Vagina (tissue), 2 donors: ENCODE measurements at regions not wholly inside any gene's neighbourhood (a gene's known extent, or its start where the extent isn't known, plus 50 kb on each side); places are given as distances from the start of the nearest gene placed in this dataset.

Source experiments
- DNase-seq, 2 donors: peaks; one replicate each; pipeline ENCODE4 v3.0.0-alpha.2; 2017; ENCODE audit errors: extremely low spot score in 2 of 2
- H3K27ac ChIP-seq: fragments of 200-600 bp; sonication (generic); one replicate; pipeline ENCODE4 v1.5.1; 2019
- H3K27me3 ChIP-seq: fragments of 200-600 bp; sonication (generic); one replicate; pipeline ENCODE4 v1.5.1; 2019
- H3K36me3 ChIP-seq, 2 donors: fragments of 200-600 bp; sonication (generic); one replicate each; pipeline ENCODE4 v1.5.1; 2017 to 2019
- H3K4me1 ChIP-seq: fragments of 200-600 bp; sonication (generic); one replicate; pipeline ENCODE4 v1.5.1; 2019
- H3K4me3 ChIP-seq, 2 donors: fragments of 200-600 bp; sonication (generic); 1 replicate in 1 of 2; 2 replicates in 1 of 2; pipeline ENCODE4 v1.5.1; 2016 to 2019
- H3K9me3 ChIP-seq: fragments of 200-600 bp; sonication (generic); one replicate; pipeline ENCODE4 v1.5.1; 2019
- CTCF ChIP-seq, 3 experiments: fragments of 450-650 bp in 2 of 3; fragments of 200-600 bp in 1 of 3; sonication (generic) in 1 of 3; IDR thresholded peaks; one replicate each; pipeline ENCODE4 v1.5.1; 2017 to 2019; ENCODE audit warnings: antibody characterized with exemption in 3 of 3, mild to moderate bottlenecking in 2 of 3, moderate library complexity in 2 of 3
- POLR2A ChIP-seq, 2 donors: fragments of 450-650 bp; IDR thresholded peaks; one replicate each; pipeline ENCODE4 v1.6.1; 2017; ENCODE audit warnings: antibody characterized with exemption in 2 of 2, mild to moderate bottlenecking in 2 of 2, moderate library complexity in 2 of 2
- POLR2AphosphoS5 ChIP-seq, 2 donors: sonication (generic); formaldehyde crosslinking; IDR thresholded peaks; one replicate each; pipeline ENCODE4 v1.9.0; 2017; ENCODE audit warnings: antibody characterized with exemption in 2 of 2, mild to moderate bottlenecking in 2 of 2, low read depth in 1 of 2; ENCODE audit not compliant: insufficient read depth in 1 of 2
- intact Hi-C: fragments of 100-400 bp; cut with DNase I; formaldehyde crosslinking; loops from one replicate; pipeline ENCODE4 v1.15.1; 2023

GRCh38 chr13:86378628-86379027, 579.4 kb upstream of the SLITRK6 start:
- Histone ChIP-seq H3K9me3 (no peaks in the 10 kb centered on the region), H3K27ac (no peak overlapping the region), H3K4me3 (no peak overlapping the region), H3K27me3 (no peaks in the 10 kb centered on the region), H3K36me3 (no peaks in the 10 kb centered on the region), H3K4me1 (no peaks in the 10 kb centered on the region)
- intact Hi-C loops: no loop called here
- no peak for DNase-seq
- TF ChIP-seq POLR2A (IDR thresholded peaks at IDR 0.05) (no peak), POLR2AphosphoS5 (IDR thresholded peaks at IDR 0.05; ENCODE audit: insufficient read depth in 1 of 2, low read depth in 1 of 2) (no peak), CTCF (IDR thresholded peaks at IDR 0.05) (no peak)

- TF ChIP-seq POLR2A (IDR thresholded peaks at IDR 0.05) (no peak), CTCF (IDR thresholded peaks at IDR 0.05) (no peak), POLR2AphosphoS5 (IDR thresholded peaks at IDR 0.05; ENCODE audit: insufficient read depth in 1 of 2, low read depth in 1 of 2) (no peak)
- Histone ChIP-seq H3K27ac (no peak overlapping the region), H3K27me3 (no peaks in the 10 kb centered on the region), H3K36me3 (no peaks in the 10 kb centered on the region), H3K9me3 (no peaks in the 10 kb centered on the region), H3K4me1 (no peaks in the 10 kb centered on the region), H3K4me3 (no peak overlapping the region)
- intact Hi-C loops: no loop called here
- no peak for DNase-seq
Observed at GRCh38 chr13:86383151-86383550, 583.9 kb upstream of the SLITRK6 start.

GRCh38 chr13:86383561-86383960, 584.3 kb upstream of the SLITRK6 start:
- Histone ChIP-seq H3K27ac (no peak overlapping the region), H3K4me1 (no peaks in the 10 kb centered on the region), H3K36me3 (no peaks in the 10 kb centered on the region), H3K9me3 (no peaks in the 10 kb centered on the region), H3K4me3 (no peak overlapping the region), H3K27me3 (no peaks in the 10 kb centered on the region)
- DNase-seq: no peak
- intact Hi-C loops: no loop called here
- TF ChIP-seq CTCF (IDR thresholded peaks at IDR 0.05) (no peak), POLR2A (IDR thresholded peaks at IDR 0.05) (no peak), POLR2AphosphoS5 (IDR thresholded peaks at IDR 0.05; ENCODE audit: insufficient read depth in 1 of 2, low read depth in 1 of 2) (no peak)

GRCh38 chr13:86397635-86398034, 598.4 kb upstream of the SLITRK6 start:
- no peaks in the 10 kb centered on the region for H3K36me3 ChIP-seq
- TF ChIP-seq POLR2AphosphoS5 (IDR thresholded peaks at IDR 0.05; ENCODE audit: insufficient read depth in 1 of 2, low read depth in 1 of 2) (no peak), CTCF (IDR thresholded peaks at IDR 0.05) (no peak), POLR2A (IDR thresholded peaks at IDR 0.05) (no peak)
- no peak overlapping the region for H3K27ac ChIP-seq
- H3K9me3 ChIP-seq: no peaks in the 10 kb centered on the region
- intact Hi-C loops: no loop called here
- no peak for DNase-seq
- no peak overlapping the region for H3K4me3 ChIP-seq
- no peaks in the 10 kb centered on the region for H3K4me1 ChIP-seq
- H3K27me3 ChIP-seq: no peaks in the 10 kb centered on the region

- DNase-seq: no peak
- no peaks in the 10 kb centered on the region for H3K36me3 ChIP-seq
- intact Hi-C loops: no loop called here
- no peak overlapping the region for H3K27ac ChIP-seq
- no peak overlapping the region for H3K4me3 ChIP-seq
- H3K27me3 ChIP-seq: no peaks in the 10 kb centered on the region
- no peaks in the 10 kb centered on the region for H3K4me1 ChIP-seq
- TF ChIP-seq POLR2A (IDR thresholded peaks at IDR 0.05) (no peak), CTCF (IDR thresholded peaks at IDR 0.05) (no peak), POLR2AphosphoS5 (IDR thresholded peaks at IDR 0.05; ENCODE audit: insufficient read depth in 1 of 2, low read depth in 1 of 2) (no peak)
- no peaks in the 10 kb centered on the region for H3K9me3 ChIP-seq
Observed at GRCh38 chr13:86399572-86399971, 600.4 kb upstream of the SLITRK6 start.
